GM23338 (cell line): ENCODE measurements at regions not wholly inside any gene's neighbourhood (a gene's known extent, or its start where the extent isn't known, plus 50 kb on each side); places are given as distances from the start of the nearest gene placed in this dataset.

Source experiments
- ATAC-seq: fragments of 200-7000 bp; cut with Tn5 transposase; 3 replicates; pipeline ENCODE4 v1.9.1; 2020
- DNase-seq: peaks from one replicate; pipeline ENCODE4 v3.0.0-alpha.2; 2015; ENCODE audit warnings: low spot score
- H2AFZ ChIP-seq: fragments of 200-600 bp; sonication (generic); 2 replicates; pipeline ENCODE4 v1.8.0; 2016; ENCODE audit warnings: antibody characterized with exemption, mild to moderate bottlenecking, moderate library complexity
- H3F3A ChIP-seq: fragments of 200-600 bp; sonication (generic); replicated peaks from 2 replicates; pipeline ENCODE4 v1.8.0; 2017; ENCODE audit warnings: antibody characterized with exemption, mixed run types, low read depth
- H3K27ac ChIP-seq: fragments of 200-600 bp; sonication (generic); 2 replicates; pipeline ENCODE4 v1.6.1; 2016; ENCODE audit warnings: low read depth
- H3K27me3 ChIP-seq: fragments of 200-600 bp; sonication (generic); 2 replicates; pipeline ENCODE4 v1.8.0; 2016; ENCODE audit warnings: mild to moderate bottlenecking, mixed run types, moderate library complexity; ENCODE audit not compliant: insufficient read depth
- H3K36me3 ChIP-seq: fragments of 200-600 bp; sonication (generic); 2 replicates; pipeline ENCODE4 v1.8.0; 2016; ENCODE audit warnings: mild to moderate bottlenecking; ENCODE audit not compliant: insufficient read depth
- H3K4me1 ChIP-seq: fragments of 200-600 bp; sonication (generic); 2 replicates; pipeline ENCODE4 v1.8.0; 2016; ENCODE audit warnings: mild to moderate bottlenecking, moderate library complexity; ENCODE audit not compliant: insufficient read depth
- H3K4me2 ChIP-seq: fragments of 200-600 bp; sonication (generic); 2 replicates; pipeline ENCODE4 v1.7.1; 2017; ENCODE audit warnings: mixed run types
- H3K4me3 ChIP-seq: fragments of 200-600 bp; sonication (generic); 2 replicates; pipeline ENCODE4 v1.6.1; 2016; ENCODE audit warnings: mixed run types
- H3K79me2 ChIP-seq: fragments of 200-600 bp; sonication (generic); replicated peaks from 2 replicates; pipeline ENCODE4 v1.8.0; 2017; ENCODE audit warnings: mild to moderate bottlenecking; ENCODE audit not compliant: insufficient read depth
- H3K9me2 ChIP-seq: fragments of 200-600 bp; sonication (generic); 2 replicates; pipeline ENCODE4 v1.8.0; 2017; ENCODE audit not compliant: insufficient read depth
- H4K20me1 ChIP-seq: fragments of 200-600 bp; sonication (generic); replicated peaks from 2 replicates; pipeline ENCODE4 v1.8.0; 2017; ENCODE audit warnings: mild to moderate bottlenecking; ENCODE audit not compliant: insufficient read depth
- H3K27ac Mint-ChIP-seq: 2 replicates; pipeline ENCODE4 v1.8.0; 2020; ENCODE audit warnings: inconsistent platforms, mild to moderate bottlenecking, moderate library complexity, mixed read lengths
- H3K27me3 Mint-ChIP-seq: 3 replicates; pipeline ENCODE4 v1.8.0; 2022; ENCODE audit warnings: low read depth, mild to moderate bottlenecking, moderate library complexity, mixed read lengths, inconsistent platforms; ENCODE audit not compliant: insufficient read depth, poor library complexity
- H3K36me3 Mint-ChIP-seq: 3 replicates; pipeline ENCODE4 v1.8.0; 2021; ENCODE audit warnings: low read depth, mild to moderate bottlenecking, inconsistent platforms, moderate library complexity, mixed read lengths
- H3K4me1 Mint-ChIP-seq: 3 replicates; pipeline ENCODE4 v1.8.0; 2020; ENCODE audit warnings: mild to moderate bottlenecking, inconsistent platforms, mixed read lengths
- H3K4me3 Mint-ChIP-seq: 3 replicates; pipeline ENCODE4 v1.8.0; 2021; ENCODE audit warnings: moderate library complexity, mild to moderate bottlenecking, inconsistent platforms, mixed read lengths
- H3K9me3 Mint-ChIP-seq: 3 replicates; pipeline ENCODE4 v1.8.0; 2020; ENCODE audit warnings: moderate library complexity, mild to moderate bottlenecking, inconsistent platforms, mixed read lengths
- CREB1 ChIP-seq: fragments of 250-450 bp; sonication (Bioruptor Pico); IDR thresholded peaks from 2 replicates; pipeline ENCODE4 v1.5.0; 2020; ENCODE audit warnings: low read depth, mild to moderate bottlenecking, moderate library complexity
- EZH2phosphoT487 ChIP-seq: fragments of 200-600 bp; sonication (generic); IDR thresholded peaks from one replicate; pipeline ENCODE4 v1.8.1; 2018; ENCODE audit warnings: antibody characterized with exemption; ENCODE audit not compliant: unreplicated experiment
- JUNB ChIP-seq: IDR thresholded peaks from one replicate; pipeline ENCODE4 v1.6.1; 2016; ENCODE audit warnings: antibody characterized with exemption; ENCODE audit not compliant: unreplicated experiment
- STAT1 ChIP-seq: IDR thresholded peaks from one replicate; pipeline ENCODE4 v1.6.1; 2016; ENCODE audit warnings: antibody characterized with exemption; ENCODE audit not compliant: unreplicated experiment
- ZNF114 ChIP-seq: fragments of 250-450 bp; sonication (Bioruptor Pico); IDR thresholded peaks from 2 replicates; pipeline ENCODE4 v1.5.0; 2020; ENCODE audit warnings: mild to moderate bottlenecking, moderate library complexity
- TF ChIP-seq, protein P1 (sequence below): fragments of 250-450 bp; sonication (Bioruptor Pico); IDR thresholded peaks from 2 replicates; pipeline ENCODE4 v1.5.0; 2020; ENCODE audit warnings: mild to moderate bottlenecking, moderate library complexity
- TF ChIP-seq, protein P2 (sequence below), 2 experiments: fragments of 200-600 bp in 1 of 2; sonication (generic) in 1 of 2; conservative IDR thresholded peaks; 2 replicates each; pipeline versions ENCODE4 v1.5.1 to v1.6.1; 2016 to 2017; ENCODE audit warnings: antibody characterized with exemption in 2 of 2, low read depth in 2 of 2, mild to moderate bottlenecking in 2 of 2, moderate library complexity in 1 of 2

DNA sequence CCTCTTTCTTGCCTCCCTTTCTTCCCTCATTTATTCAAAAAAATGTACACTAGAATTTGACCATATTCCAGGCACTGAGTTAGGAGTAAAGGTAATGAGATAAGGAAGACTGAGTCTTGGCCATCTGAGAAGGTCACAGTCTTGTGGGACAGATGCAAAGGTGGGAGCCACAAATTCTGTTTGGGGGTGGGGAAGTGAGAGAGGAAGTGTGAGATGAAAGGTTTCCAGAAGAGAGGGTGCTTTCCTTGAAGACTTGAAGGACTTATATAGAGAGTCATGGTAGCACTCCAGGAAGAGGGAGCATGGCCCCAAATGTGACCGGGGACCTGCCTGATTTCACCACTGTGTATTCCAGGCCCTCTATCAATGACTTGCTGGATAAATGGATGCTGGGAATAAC, 320.6 kb downstream of the LPIN1 start (continued):
- TF ChIP-seq, protein P1, sequence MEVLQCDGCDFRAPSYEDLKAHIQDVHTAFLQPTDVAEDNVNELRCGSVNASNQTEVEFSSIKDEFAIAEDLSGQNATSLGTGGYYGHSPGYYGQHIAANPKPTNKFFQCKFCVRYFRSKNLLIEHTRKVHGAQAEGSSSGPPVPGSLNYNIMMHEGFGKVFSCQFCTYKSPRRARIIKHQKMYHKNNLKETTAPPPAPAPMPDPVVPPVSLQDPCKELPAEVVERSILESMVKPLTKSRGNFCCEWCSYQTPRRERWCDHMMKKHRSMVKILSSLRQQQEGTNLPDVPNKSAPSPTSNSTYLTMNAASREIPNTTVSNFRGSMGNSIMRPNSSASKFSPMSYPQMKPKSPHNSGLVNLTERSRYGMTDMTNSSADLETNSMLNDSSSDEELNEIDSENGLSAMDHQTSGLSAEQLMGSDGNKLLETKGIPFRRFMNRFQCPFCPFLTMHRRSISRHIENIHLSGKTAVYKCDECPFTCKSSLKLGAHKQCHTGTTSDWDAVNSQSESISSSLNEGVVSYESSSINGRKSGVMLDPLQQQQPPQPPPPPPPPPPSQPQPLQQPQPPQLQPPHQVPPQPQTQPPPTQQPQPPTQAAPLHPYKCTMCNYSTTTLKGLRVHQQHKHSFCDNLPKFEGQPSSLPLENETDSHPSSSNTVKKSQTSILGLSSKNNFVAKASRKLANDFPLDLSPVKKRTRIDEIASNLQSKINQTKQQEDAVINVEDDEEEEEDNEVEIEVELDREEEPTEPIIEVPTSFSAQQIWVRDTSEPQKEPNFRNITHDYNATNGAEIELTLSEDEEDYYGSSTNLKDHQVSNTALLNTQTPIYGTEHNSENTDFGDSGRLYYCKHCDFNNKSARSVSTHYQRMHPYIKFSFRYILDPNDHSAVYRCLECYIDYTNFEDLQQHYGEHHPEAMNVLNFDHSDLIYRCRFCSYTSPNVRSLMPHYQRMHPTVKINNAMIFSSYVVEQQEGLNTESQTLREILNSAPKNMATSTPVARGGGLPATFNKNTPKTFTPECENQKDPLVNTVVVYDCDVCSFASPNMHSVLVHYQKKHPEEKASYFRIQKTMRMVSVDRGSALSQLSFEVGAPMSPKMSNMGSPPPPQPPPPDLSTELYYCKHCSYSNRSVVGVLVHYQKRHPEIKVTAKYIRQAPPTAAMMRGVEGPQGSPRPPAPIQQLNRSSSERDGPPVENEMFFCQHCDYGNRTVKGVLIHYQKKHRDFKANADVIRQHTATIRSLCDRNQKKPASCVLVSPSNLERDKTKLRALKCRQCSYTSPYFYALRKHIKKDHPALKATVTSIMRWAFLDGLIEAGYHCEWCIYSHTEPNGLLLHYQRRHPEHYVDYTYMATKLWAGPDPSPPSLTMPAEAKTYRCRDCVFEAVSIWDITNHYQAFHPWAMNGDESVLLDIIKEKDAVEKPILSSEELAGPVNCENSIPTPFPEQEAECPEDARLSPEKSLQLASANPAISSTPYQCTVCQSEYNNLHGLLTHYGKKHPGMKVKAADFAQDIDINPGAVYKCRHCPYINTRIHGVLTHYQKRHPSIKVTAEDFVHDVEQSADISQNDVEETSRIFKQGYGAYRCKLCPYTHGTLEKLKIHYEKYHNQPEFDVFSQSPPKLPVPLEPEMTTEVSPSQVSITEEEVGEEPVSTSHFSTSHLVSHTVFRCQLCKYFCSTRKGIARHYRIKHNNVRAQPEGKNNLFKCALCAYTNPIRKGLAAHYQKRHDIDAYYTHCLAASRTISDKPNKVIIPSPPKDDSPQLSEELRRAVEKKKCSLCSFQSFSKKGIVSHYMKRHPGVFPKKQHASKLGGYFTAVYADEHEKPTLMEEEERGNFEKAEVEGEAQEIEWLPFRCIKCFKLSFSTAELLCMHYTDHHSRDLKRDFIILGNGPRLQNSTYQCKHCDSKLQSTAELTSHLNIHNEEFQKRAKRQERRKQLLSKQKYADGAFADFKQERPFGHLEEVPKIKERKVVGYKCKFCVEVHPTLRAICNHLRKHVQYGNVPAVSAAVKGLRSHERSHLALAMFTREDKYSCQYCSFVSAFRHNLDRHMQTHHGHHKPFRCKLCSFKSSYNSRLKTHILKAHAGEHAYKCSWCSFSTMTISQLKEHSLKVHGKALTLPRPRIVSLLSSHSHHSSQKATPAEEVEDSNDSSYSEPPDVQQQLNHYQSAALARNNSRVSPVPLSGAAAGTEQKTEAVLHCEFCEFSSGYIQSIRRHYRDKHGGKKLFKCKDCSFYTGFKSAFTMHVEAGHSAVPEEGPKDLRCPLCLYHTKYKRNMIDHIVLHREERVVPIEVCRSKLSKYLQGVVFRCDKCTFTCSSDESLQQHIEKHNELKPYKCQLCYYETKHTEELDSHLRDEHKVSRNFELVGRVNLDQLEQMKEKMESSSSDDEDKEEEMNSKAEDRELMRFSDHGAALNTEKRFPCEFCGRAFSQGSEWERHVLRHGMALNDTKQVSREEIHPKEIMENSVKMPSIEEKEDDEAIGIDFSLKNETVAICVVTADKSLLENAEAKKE (CRISPR knock-in tag): no peak
- TF ChIP-seq CREB1 (CRISPR knock-in tag) (no peak), ZNF114 (no peak), JUNB (no peak), EZH2phosphoT487 (no peak)

DNA sequence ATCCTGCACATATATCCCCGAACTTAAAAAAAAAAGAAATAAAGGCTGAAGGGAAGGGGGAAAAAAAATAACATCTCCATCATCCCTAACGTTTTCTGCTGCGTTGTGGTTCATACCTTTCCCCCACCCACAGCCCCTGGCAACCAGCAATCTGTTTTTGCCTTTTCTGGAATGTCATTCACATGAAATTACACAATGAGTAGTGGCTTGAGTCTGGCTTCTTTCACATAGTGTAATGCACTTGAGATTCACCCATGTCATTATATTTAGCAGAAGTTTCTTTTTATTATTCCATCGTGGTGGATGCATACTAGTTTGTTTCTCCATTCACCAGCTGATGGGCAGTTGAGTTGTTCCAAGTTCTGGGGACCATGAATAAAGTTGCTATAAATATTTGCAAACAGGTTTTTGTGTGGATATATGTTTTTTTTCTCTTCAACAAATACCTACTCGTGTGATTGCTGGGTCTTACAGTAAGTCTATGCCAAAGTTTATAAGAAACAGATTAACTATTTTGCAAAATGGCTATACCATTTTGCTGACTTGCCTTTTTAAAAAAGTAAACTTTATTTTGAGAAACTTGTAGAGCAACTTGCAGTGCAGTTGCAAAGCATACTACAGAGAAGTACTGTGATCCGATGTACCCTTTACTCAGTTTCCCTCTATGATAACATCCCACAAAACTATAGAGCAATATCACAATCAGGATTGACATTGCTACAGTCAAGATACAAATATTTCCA, 322.5 kb downstream of the LPIN1 start:
- Histone ChIP-seq H3K27me3 (no peaks in the 10 kb centered on the region), H3K4me1 (peaks cover 4% of the 10 kb centered on the region; the same call in 1 of the 2 replicates), H3K4me3 (no peak overlapping the region), H3K4me2 (no peak overlapping the region), H3K79me2 (no peaks in the 10 kb centered on the region), H3K9me2 (peaks cover 15% of the 10 kb centered on the region; the same call in 1 of the 2 replicates), H2AFZ (no peak overlapping the region), H3K36me3 (no peaks in the 10 kb centered on the region), H3K27ac (no peak overlapping the region), H3F3A (no peaks in the 10 kb centered on the region), H4K20me1 (no peaks in the 10 kb centered on the region)
- Mint-ChIP-seq H3K27me3 (no peaks in the 10 kb centered on the region), H3K36me3 (no peaks in the 10 kb centered on the region), H3K4me3 (no peak overlapping the region), H3K27ac (no peak overlapping the region), H3K4me1 (peaks cover 6% of the 10 kb centered on the region), H3K9me3 (no peaks in the 10 kb centered on the region)
- no peak for TF ChIP-seq STAT1
- TF ChIP-seq JUNB: no peak
- TF ChIP-seq, protein P2, sequence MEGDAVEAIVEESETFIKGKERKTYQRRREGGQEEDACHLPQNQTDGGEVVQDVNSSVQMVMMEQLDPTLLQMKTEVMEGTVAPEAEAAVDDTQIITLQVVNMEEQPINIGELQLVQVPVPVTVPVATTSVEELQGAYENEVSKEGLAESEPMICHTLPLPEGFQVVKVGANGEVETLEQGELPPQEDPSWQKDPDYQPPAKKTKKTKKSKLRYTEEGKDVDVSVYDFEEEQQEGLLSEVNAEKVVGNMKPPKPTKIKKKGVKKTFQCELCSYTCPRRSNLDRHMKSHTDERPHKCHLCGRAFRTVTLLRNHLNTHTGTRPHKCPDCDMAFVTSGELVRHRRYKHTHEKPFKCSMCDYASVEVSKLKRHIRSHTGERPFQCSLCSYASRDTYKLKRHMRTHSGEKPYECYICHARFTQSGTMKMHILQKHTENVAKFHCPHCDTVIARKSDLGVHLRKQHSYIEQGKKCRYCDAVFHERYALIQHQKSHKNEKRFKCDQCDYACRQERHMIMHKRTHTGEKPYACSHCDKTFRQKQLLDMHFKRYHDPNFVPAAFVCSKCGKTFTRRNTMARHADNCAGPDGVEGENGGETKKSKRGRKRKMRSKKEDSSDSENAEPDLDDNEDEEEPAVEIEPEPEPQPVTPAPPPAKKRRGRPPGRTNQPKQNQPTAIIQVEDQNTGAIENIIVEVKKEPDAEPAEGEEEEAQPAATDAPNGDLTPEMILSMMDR (conservative IDR thresholded peaks at IDR 0.05; ENCODE audit: low read depth in 2 of 2): no peak
- TF ChIP-seq, protein P1 (CRISPR knock-in tag): no peak
- no peak for ATAC-seq
- DNase-seq: no peak
